H9 (cell line): ENCODE measurements at regions not wholly inside any gene's neighbourhood (a gene's known extent, or its start where the extent isn't known, plus 50 kb on each side); places are given as distances from the start of the nearest gene placed in this dataset.

ENCODE experiments used
- DNase-seq: peaks from one replicate; pipeline ENCODE4 v3.0.0-alpha.2; 2017
- H2AFZ ChIP-seq: one replicate; pipeline ENCODE4 v1.6.1; 2013; ENCODE audit warnings: mild to moderate bottlenecking, low read length, control low read depth, moderate library complexity
- H2AK5ac ChIP-seq: 2 replicates; pipeline ENCODE4 v1.6.1; 2013; ENCODE audit warnings: low read length, control low read depth, mixed read lengths; ENCODE audit not compliant: insufficient read length
- H2BK120ac ChIP-seq: one replicate; pipeline ENCODE4 v1.6.1; 2013; ENCODE audit warnings: low read depth, mild to moderate bottlenecking, low read length, control low read depth, inconsistent platforms; ENCODE audit not compliant: poor library complexity, severe bottlenecking
- H2BK12ac ChIP-seq: 2 replicates; pipeline ENCODE4 v1.6.1; 2013; ENCODE audit warnings: low read length, control low read depth, mixed read lengths, low read depth; ENCODE audit not compliant: insufficient read length
- H2BK15ac ChIP-seq: 2 replicates; pipeline ENCODE4 v1.6.1; 2013; ENCODE audit warnings: low read depth, low read length, control low read depth
- H2BK20ac ChIP-seq: one replicate; pipeline ENCODE4 v1.6.1; 2013; ENCODE audit warnings: low read depth, mild to moderate bottlenecking, low read length, control low read depth, inconsistent platforms; ENCODE audit not compliant: poor library complexity, severe bottlenecking
- H2BK5ac ChIP-seq: 2 replicates; pipeline ENCODE4 v1.6.1; 2013; ENCODE audit warnings: low read length, control low read depth, mixed read lengths; ENCODE audit not compliant: insufficient read length
- H3K14ac ChIP-seq: 2 replicates; pipeline ENCODE4 v1.6.1; 2013; ENCODE audit warnings: low read length, control low read depth; ENCODE audit not compliant: insufficient read depth
- H3K18ac ChIP-seq: 2 replicates; pipeline ENCODE4 v1.6.1; 2013; ENCODE audit warnings: low read depth, mild to moderate bottlenecking, mixed read lengths, low read length, control low read depth; ENCODE audit not compliant: insufficient read length
- H3K23ac ChIP-seq: 2 replicates; pipeline ENCODE4 v1.6.1; 2013; ENCODE audit warnings: low read length, control low read depth, mixed read lengths, low read depth; ENCODE audit not compliant: insufficient read length
- H3K23me2 ChIP-seq: 2 replicates; pipeline ENCODE4 v1.6.1; 2013; ENCODE audit warnings: low read depth, mild to moderate bottlenecking, mixed read lengths, low read length, control low read depth; ENCODE audit not compliant: insufficient read length, poor library complexity, severe bottlenecking
- H3K27ac ChIP-seq: 2 replicates; pipeline ENCODE4 v1.5.1; 2013; ENCODE audit warnings: low read length, control low read depth, mixed read lengths, low read depth; ENCODE audit not compliant: insufficient read length
- H3K27me3 ChIP-seq: 2 replicates; pipeline ENCODE4 v1.6.1; 2013; ENCODE audit warnings: low read length, control low read depth, inconsistent platforms; ENCODE audit not compliant: insufficient read depth
- H3K4ac ChIP-seq: 2 replicates; pipeline ENCODE4 v1.6.1; 2013; ENCODE audit warnings: low read depth, mild to moderate bottlenecking, control low read depth, inconsistent platforms, low read length, moderate library complexity
- H3K4me1 ChIP-seq: 2 replicates; pipeline ENCODE4 v1.6.1; 2013; ENCODE audit warnings: low read length, control low read depth, inconsistent platforms; ENCODE audit not compliant: insufficient read depth
- H3K4me2 ChIP-seq: 2 replicates; pipeline ENCODE4 v1.6.1; 2013; ENCODE audit warnings: low read length, control low read depth, mixed read lengths; ENCODE audit not compliant: insufficient read length, insufficient read depth
- H3K56ac ChIP-seq: 2 replicates; pipeline ENCODE4 v1.6.1; 2013; ENCODE audit warnings: low read depth, mild to moderate bottlenecking, mixed read lengths, low read length, control low read depth; ENCODE audit not compliant: insufficient read length
- H3K79me1 ChIP-seq: 2 replicates; pipeline ENCODE4 v1.6.1; 2013; ENCODE audit warnings: low read depth, mild to moderate bottlenecking, moderate library complexity, low read length, control low read depth, inconsistent platforms; ENCODE audit not compliant: insufficient read depth, poor library complexity, severe bottlenecking
- H3K79me2 ChIP-seq: 2 replicates; pipeline ENCODE4 v1.6.1; 2013; ENCODE audit warnings: low read length, control low read depth, inconsistent platforms; ENCODE audit not compliant: insufficient read depth
- H3K9ac ChIP-seq: 2 replicates; pipeline ENCODE4 v1.6.1; 2013; ENCODE audit warnings: low read length, control low read depth, mixed read lengths; ENCODE audit not compliant: insufficient read length; ENCODE audit errors: extremely low read depth
- H3K9me3 ChIP-seq: one replicate; pipeline ENCODE4 v1.6.1; 2013; ENCODE audit warnings: low read depth, low read length, inconsistent platforms; ENCODE audit not compliant: control insufficient read depth
- H3T11ph ChIP-seq: one replicate; pipeline ENCODE4 v1.6.1; 2013; ENCODE audit warnings: mild to moderate bottlenecking, low read length, control low read depth, inconsistent platforms
- H4K20me1 ChIP-seq: one replicate; pipeline ENCODE4 v1.6.1; 2013; ENCODE audit not compliant: control insufficient read depth, insufficient read length, insufficient read depth
- H4K5ac ChIP-seq: 2 replicates; pipeline ENCODE4 v1.6.1; 2013; ENCODE audit warnings: low read depth, mild to moderate bottlenecking, mixed read lengths, low read length, control low read depth; ENCODE audit not compliant: insufficient read length
- H4K8ac ChIP-seq: replicated peaks from 2 replicates; pipeline ENCODE4 v1.6.1; 2013; ENCODE audit warnings: low read length, control low read depth, mixed read lengths, low read depth; ENCODE audit not compliant: insufficient read length
- H4K91ac ChIP-seq: 2 replicates; pipeline ENCODE4 v1.6.1; 2013; ENCODE audit warnings: low read depth, mild to moderate bottlenecking, moderate library complexity, mixed read lengths, low read length, control low read depth; ENCODE audit not compliant: insufficient read length
- H3K27ac Mint-ChIP-seq, 3 experiments: 2 replicates in 2 of 3; 3 replicates in 1 of 3; pipeline ENCODE4 v1.8.0; 2020 to 2021; ENCODE audit warnings: mixed read lengths in 3 of 3, mild to moderate bottlenecking in 1 of 3, moderate library complexity in 1 of 3
- H3K27me3 Mint-ChIP-seq: 2 replicates; pipeline ENCODE4 v1.8.0; 2021; ENCODE audit warnings: low read depth, mild to moderate bottlenecking, moderate library complexity, mixed read lengths
- H3K36me3 Mint-ChIP-seq, 3 experiments: 2 replicates in 2 of 3; 3 replicates in 1 of 3; pipeline ENCODE4 v1.8.0; 2020 to 2021; ENCODE audit warnings: low read depth in 3 of 3, mixed read lengths in 3 of 3; ENCODE audit not compliant: insufficient read depth in 1 of 3
- H3K4me1 Mint-ChIP-seq, 2 experiments: 2 replicates each; pipeline ENCODE4 v1.8.0; 2020; ENCODE audit warnings: mixed read lengths in 2 of 2
- H3K4me3 Mint-ChIP-seq, 2 experiments: 2 replicates in 1 of 2; 3 replicates in 1 of 2; pipeline ENCODE4 v1.8.0; 2020 to 2021; ENCODE audit warnings: mild to moderate bottlenecking in 2 of 2, mixed read lengths in 2 of 2, moderate library complexity in 1 of 2
- H3K9me3 Mint-ChIP-seq, 2 experiments: 2 replicates in 1 of 2; 3 replicates in 1 of 2; pipeline ENCODE4 v1.8.0; 2020; ENCODE audit warnings: mild to moderate bottlenecking in 2 of 2, mixed read lengths in 2 of 2, moderate library complexity in 1 of 2
- CTCF ChIP-seq: fragments of 200-600 bp; sonication (generic); conservative IDR thresholded peaks from 3 replicates; pipeline ENCODE4 v1.8.0; 2021; ENCODE audit warnings: antibody characterized with exemption, mild to moderate bottlenecking
- WGBS: extraction: QIAGEN DNeasy Blood & Tissue Kit; methylation state at CpG from one replicate; pipeline ENCODE4 v1.1.7; 2013; ENCODE audit warnings: missing lambda C conversion rate, low lambda C conversion rate, mixed read lengths; ENCODE audit not compliant: insufficient read length; ENCODE audit errors: extremely low coverage; 5-methylcytosine and 5-hydroxymethylcytosine counted together

GRCh38 chr7:21076574-21076973 lies 289.9 kb upstream of the SP8 start:
- no peak overlapping the region for H3K23ac ChIP-seq
- no peak overlapping the region for H3K9ac ChIP-seq
- no peaks in the 10 kb centered on the region for H3K27me3 ChIP-seq
- H3K9me3 ChIP-seq = no peaks in the 10 kb centered on the region
- no peaks in the 10 kb centered on the region for H3K27me3 Mint-ChIP-seq
- no peak overlapping the region for H3K4me3 Mint-ChIP-seq
- peaks cover 4% of the 10 kb centered on the region; the same call in 1 of the 2 replicates for H3K4me1 ChIP-seq
- no CpG with 5 or more reads among the region's 5 CpGs for WGBS
- H3K79me2 ChIP-seq = no peaks in the 10 kb centered on the region
- H4K5ac ChIP-seq = no peak overlapping the region
- H3K4ac ChIP-seq = no peak overlapping the region
- H3T11ph ChIP-seq = no peak overlapping the region
- H2AFZ ChIP-seq = no peak overlapping the region
- H3K18ac ChIP-seq = no peak overlapping the region
- no peaks in the 10 kb centered on the region for H4K20me1 ChIP-seq
- H2BK20ac ChIP-seq = no peak overlapping the region
- DNase-seq = no peak
- H2BK15ac ChIP-seq = no peak overlapping the region
- no peak overlapping the region for H2BK12ac ChIP-seq
- no peak overlapping the region for H4K8ac ChIP-seq
- no peak overlapping the region for H3K27ac Mint-ChIP-seq
- H2AK5ac ChIP-seq = no peak overlapping the region
- H2BK5ac ChIP-seq = no peak overlapping the region
- H2BK120ac ChIP-seq = no peak overlapping the region
- H3K14ac ChIP-seq = no peak overlapping the region
- H3K56ac ChIP-seq = no peak overlapping the region
- H3K9me3 Mint-ChIP-seq = no peaks in the 10 kb centered on the region
- H3K27ac ChIP-seq = no peak overlapping the region
- no peak overlapping the region for H4K91ac ChIP-seq
- no peak overlapping the region for H3K4me2 ChIP-seq
- no peaks in the 10 kb centered on the region for H3K36me3 Mint-ChIP-seq
- H3K4me1 Mint-ChIP-seq = peaks cover 26 to 27% of the 10 kb centered on the region in 2 experiments
- no peak for TF ChIP-seq CTCF
- no peaks in the 10 kb centered on the region for H3K23me2 ChIP-seq
- H3K79me1 ChIP-seq = no peaks in the 10 kb centered on the region
